HG03439 (cell line): ENCODE measurements at regions not wholly inside any gene's neighbourhood (a gene's known extent, or its start where the extent isn't known, plus 50 kb on each side); places are given as distances from the start of the nearest gene placed in this dataset.

Source experiments
- ATAC-seq: cut with Tn5 transposase; IDR thresholded peaks from one replicate; pipeline ENCODE4 v1.9.1; 2021; ENCODE audit warnings: mild to moderate bottlenecking, moderate library complexity; ENCODE audit not compliant: unreplicated experiment

- ATAC-seq, result no peak
These were observed 156.4 kb upstream of the KL start for GRCh38 chr13:32859707-32860292.

GRCh38 chr13:32861304-32861703 is 154.9 kb upstream of the KL start:
- ATAC-seq, result no peak

- no peak for ATAC-seq
These were observed 152.6 kb upstream of the KL start for GRCh38 chr13:32863596-32863995.

GRCh38 chr13:32866921-32867320 is 149.3 kb upstream of the KL start:
- no peak for ATAC-seq

GRCh38 chr13:32877491-32877890 is 138.7 kb upstream of the KL start:
- no peak for ATAC-seq

- ATAC-seq, result no peak
These were observed 138.1 kb upstream of the KL start for GRCh38 chr13:32878163-32878562.

GRCh38 chr13:32880636-32881035 is 135.6 kb upstream of the KL start:
- no peak for ATAC-seq

GRCh38 chr13:32881074-32881776 is 135.0 kb upstream of the KL start:
- no peak for ATAC-seq

GRCh38 chr13:32881777-32882145 is 134.5 kb upstream of the KL start:
- ATAC-seq, result no peak

GRCh38 chr13:32882691-32883090 is 133.5 kb upstream of the KL start:
- no peak for ATAC-seq

- ATAC-seq, result no peak
These were observed 132.7 kb upstream of the KL start for GRCh38 chr13:32883474-32883873.

GRCh38 chr13:32887617-32888016 is 128.6 kb upstream of the KL start:
- no peak for ATAC-seq

GRCh38 chr13:32889986-32890565 is 126.1 kb upstream of the KL start:
- no peak for ATAC-seq

GRCh38 chr13:32893176-32893575 is 123.0 kb upstream of the KL start:
- no peak for ATAC-seq

- ATAC-seq, result no peak
These were observed 121.6 kb upstream of the KL start for GRCh38 chr13:32894589-32895001.

- no peak for ATAC-seq
These were observed 120.9 kb upstream of the KL start for GRCh38 chr13:32895296-32895695.

GRCh38 chr13:32897296-32897695 is 118.9 kb upstream of the KL start:
- ATAC-seq, result no peak

- no peak for ATAC-seq
These were observed 114.0 kb upstream of the KL start for GRCh38 chr13:32902029-32902780.

GRCh38 chr13:32902874-32903273 is 113.3 kb upstream of the KL start:
- ATAC-seq, result no peak

- no peak for ATAC-seq
These were observed 112.5 kb upstream of the KL start for GRCh38 chr13:32903720-32904119.

GRCh38 chr13:32904266-32904665 is 112.0 kb upstream of the KL start:
- ATAC-seq, result no peak
